GM23338 (cell line): ENCODE measurements at regions not wholly inside any gene's neighbourhood (a gene's known extent, or its start where the extent isn't known, plus 50 kb on each side); places are given as distances from the start of the nearest gene placed in this dataset.

ENCODE experiments used
- CREB1 ChIP-seq: fragments of 250-450 bp; sonication (Bioruptor Pico); IDR thresholded peaks from 2 replicates; pipeline ENCODE4 v1.5.0; 2020; ENCODE audit warnings: low read depth, mild to moderate bottlenecking, moderate library complexity
- EZH2 ChIP-seq: fragments of 200-600 bp; sonication (generic); IDR thresholded peaks from one replicate; pipeline ENCODE4 v1.8.0; 2017; ENCODE audit warnings: antibody characterized with exemption, mild to moderate bottlenecking, low read depth; ENCODE audit not compliant: unreplicated experiment
- EZH2phosphoT487 ChIP-seq: fragments of 200-600 bp; sonication (generic); IDR thresholded peaks from one replicate; pipeline ENCODE4 v1.8.1; 2018; ENCODE audit warnings: antibody characterized with exemption; ENCODE audit not compliant: unreplicated experiment
- JUNB ChIP-seq: IDR thresholded peaks from one replicate; pipeline ENCODE4 v1.6.1; 2016; ENCODE audit warnings: antibody characterized with exemption; ENCODE audit not compliant: unreplicated experiment
- NANOG ChIP-seq: IDR thresholded peaks from 2 replicates; pipeline ENCODE4 v1.6.1; 2016; ENCODE audit warnings: antibody characterized with exemption, borderline replicate concordance
- POLR2AphosphoS5 ChIP-seq: IDR thresholded peaks from 2 replicates; pipeline ENCODE4 v1.6.1; 2016; ENCODE audit warnings: antibody characterized with exemption, low read depth
- STAT1 ChIP-seq: IDR thresholded peaks from one replicate; pipeline ENCODE4 v1.6.1; 2016; ENCODE audit warnings: antibody characterized with exemption; ENCODE audit not compliant: unreplicated experiment
- ZNF114 ChIP-seq: fragments of 250-450 bp; sonication (Bioruptor Pico); IDR thresholded peaks from 2 replicates; pipeline ENCODE4 v1.5.0; 2020; ENCODE audit warnings: mild to moderate bottlenecking, moderate library complexity
- ZNF331 ChIP-seq: fragments of 250-450 bp; sonication (Bioruptor Pico); IDR thresholded peaks from 2 replicates; pipeline ENCODE4 v1.5.0; 2020; ENCODE audit warnings: low read depth, mild to moderate bottlenecking, moderate library complexity
- TF ChIP-seq, protein P1 (sequence below), 2 experiments: fragments of 200-600 bp in 1 of 2; sonication (generic) in 1 of 2; conservative IDR thresholded peaks; 2 replicates each; pipeline versions ENCODE4 v1.5.1 to v1.6.1; 2016 to 2017; ENCODE audit warnings: antibody characterized with exemption in 2 of 2, low read depth in 2 of 2, mild to moderate bottlenecking in 2 of 2, moderate library complexity in 1 of 2
- TF ChIP-seq, protein P2 (sequence below): IDR thresholded peaks from one replicate; pipeline ENCODE4 v1.6.1; 2018; ENCODE audit warnings: antibody characterized with exemption; ENCODE audit not compliant: unreplicated experiment
- TF ChIP-seq, protein P3 (sequence below): IDR thresholded peaks from 2 replicates; pipeline ENCODE4 v1.6.1; 2016; ENCODE audit warnings: antibody characterized with exemption
- TF ChIP-seq, protein P4 (sequence below): fragments of 250-450 bp; sonication (Bioruptor Pico); IDR thresholded peaks from 2 replicates; pipeline ENCODE4 v1.5.0; 2020; ENCODE audit warnings: mild to moderate bottlenecking, moderate library complexity

DNA sequence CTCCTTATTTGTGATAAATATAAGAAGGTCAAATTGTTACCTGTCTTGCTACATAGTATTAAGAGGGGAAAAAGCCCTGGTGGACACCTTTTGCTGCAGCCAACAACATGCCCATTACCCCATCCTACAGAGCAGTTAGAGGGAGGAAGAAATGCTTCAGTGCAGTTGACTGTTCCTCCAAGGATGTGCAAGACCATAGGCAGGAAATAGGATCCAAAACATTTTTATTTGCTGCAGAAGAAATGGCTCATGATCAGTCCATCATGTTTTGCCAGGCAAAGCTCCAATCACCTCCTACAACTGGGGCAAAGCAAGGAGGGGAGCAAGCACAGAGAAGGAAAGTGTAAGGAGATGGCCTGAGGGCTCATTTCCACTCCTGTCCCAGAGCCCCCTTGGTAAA lies 399.1 kb upstream of the PIK3R1 start:
- no peak for TF ChIP-seq POLR2AphosphoS5
- TF ChIP-seq, protein P1, sequence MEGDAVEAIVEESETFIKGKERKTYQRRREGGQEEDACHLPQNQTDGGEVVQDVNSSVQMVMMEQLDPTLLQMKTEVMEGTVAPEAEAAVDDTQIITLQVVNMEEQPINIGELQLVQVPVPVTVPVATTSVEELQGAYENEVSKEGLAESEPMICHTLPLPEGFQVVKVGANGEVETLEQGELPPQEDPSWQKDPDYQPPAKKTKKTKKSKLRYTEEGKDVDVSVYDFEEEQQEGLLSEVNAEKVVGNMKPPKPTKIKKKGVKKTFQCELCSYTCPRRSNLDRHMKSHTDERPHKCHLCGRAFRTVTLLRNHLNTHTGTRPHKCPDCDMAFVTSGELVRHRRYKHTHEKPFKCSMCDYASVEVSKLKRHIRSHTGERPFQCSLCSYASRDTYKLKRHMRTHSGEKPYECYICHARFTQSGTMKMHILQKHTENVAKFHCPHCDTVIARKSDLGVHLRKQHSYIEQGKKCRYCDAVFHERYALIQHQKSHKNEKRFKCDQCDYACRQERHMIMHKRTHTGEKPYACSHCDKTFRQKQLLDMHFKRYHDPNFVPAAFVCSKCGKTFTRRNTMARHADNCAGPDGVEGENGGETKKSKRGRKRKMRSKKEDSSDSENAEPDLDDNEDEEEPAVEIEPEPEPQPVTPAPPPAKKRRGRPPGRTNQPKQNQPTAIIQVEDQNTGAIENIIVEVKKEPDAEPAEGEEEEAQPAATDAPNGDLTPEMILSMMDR (conservative IDR thresholded peaks at IDR 0.05; ENCODE audit: low read depth in 2 of 2): no peak
- TF ChIP-seq CREB1 (CRISPR knock-in tag): no peak
- TF ChIP-seq JUNB: no peak
- TF ChIP-seq EZH2: no peak
- TF ChIP-seq, protein P2, sequence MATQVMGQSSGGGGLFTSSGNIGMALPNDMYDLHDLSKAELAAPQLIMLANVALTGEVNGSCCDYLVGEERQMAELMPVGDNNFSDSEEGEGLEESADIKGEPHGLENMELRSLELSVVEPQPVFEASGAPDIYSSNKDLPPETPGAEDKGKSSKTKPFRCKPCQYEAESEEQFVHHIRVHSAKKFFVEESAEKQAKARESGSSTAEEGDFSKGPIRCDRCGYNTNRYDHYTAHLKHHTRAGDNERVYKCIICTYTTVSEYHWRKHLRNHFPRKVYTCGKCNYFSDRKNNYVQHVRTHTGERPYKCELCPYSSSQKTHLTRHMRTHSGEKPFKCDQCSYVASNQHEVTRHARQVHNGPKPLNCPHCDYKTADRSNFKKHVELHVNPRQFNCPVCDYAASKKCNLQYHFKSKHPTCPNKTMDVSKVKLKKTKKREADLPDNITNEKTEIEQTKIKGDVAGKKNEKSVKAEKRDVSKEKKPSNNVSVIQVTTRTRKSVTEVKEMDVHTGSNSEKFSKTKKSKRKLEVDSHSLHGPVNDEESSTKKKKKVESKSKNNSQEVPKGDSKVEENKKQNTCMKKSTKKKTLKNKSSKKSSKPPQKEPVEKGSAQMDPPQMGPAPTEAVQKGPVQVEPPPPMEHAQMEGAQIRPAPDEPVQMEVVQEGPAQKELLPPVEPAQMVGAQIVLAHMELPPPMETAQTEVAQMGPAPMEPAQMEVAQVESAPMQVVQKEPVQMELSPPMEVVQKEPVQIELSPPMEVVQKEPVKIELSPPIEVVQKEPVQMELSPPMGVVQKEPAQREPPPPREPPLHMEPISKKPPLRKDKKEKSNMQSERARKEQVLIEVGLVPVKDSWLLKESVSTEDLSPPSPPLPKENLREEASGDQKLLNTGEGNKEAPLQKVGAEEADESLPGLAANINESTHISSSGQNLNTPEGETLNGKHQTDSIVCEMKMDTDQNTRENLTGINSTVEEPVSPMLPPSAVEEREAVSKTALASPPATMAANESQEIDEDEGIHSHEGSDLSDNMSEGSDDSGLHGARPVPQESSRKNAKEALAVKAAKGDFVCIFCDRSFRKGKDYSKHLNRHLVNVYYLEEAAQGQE: no peak
- no peak for TF ChIP-seq EZH2phosphoT487
- TF ChIP-seq STAT1: no peak
- TF ChIP-seq, protein P3, sequence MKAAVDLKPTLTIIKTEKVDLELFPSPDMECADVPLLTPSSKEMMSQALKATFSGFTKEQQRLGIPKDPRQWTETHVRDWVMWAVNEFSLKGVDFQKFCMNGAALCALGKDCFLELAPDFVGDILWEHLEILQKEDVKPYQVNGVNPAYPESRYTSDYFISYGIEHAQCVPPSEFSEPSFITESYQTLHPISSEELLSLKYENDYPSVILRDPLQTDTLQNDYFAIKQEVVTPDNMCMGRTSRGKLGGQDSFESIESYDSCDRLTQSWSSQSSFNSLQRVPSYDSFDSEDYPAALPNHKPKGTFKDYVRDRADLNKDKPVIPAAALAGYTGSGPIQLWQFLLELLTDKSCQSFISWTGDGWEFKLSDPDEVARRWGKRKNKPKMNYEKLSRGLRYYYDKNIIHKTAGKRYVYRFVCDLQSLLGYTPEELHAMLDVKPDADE: no peak
- no peak for TF ChIP-seq NANOG
- no peak for TF ChIP-seq ZNF331 (CRISPR knock-in tag)
- TF ChIP-seq, protein P4, sequence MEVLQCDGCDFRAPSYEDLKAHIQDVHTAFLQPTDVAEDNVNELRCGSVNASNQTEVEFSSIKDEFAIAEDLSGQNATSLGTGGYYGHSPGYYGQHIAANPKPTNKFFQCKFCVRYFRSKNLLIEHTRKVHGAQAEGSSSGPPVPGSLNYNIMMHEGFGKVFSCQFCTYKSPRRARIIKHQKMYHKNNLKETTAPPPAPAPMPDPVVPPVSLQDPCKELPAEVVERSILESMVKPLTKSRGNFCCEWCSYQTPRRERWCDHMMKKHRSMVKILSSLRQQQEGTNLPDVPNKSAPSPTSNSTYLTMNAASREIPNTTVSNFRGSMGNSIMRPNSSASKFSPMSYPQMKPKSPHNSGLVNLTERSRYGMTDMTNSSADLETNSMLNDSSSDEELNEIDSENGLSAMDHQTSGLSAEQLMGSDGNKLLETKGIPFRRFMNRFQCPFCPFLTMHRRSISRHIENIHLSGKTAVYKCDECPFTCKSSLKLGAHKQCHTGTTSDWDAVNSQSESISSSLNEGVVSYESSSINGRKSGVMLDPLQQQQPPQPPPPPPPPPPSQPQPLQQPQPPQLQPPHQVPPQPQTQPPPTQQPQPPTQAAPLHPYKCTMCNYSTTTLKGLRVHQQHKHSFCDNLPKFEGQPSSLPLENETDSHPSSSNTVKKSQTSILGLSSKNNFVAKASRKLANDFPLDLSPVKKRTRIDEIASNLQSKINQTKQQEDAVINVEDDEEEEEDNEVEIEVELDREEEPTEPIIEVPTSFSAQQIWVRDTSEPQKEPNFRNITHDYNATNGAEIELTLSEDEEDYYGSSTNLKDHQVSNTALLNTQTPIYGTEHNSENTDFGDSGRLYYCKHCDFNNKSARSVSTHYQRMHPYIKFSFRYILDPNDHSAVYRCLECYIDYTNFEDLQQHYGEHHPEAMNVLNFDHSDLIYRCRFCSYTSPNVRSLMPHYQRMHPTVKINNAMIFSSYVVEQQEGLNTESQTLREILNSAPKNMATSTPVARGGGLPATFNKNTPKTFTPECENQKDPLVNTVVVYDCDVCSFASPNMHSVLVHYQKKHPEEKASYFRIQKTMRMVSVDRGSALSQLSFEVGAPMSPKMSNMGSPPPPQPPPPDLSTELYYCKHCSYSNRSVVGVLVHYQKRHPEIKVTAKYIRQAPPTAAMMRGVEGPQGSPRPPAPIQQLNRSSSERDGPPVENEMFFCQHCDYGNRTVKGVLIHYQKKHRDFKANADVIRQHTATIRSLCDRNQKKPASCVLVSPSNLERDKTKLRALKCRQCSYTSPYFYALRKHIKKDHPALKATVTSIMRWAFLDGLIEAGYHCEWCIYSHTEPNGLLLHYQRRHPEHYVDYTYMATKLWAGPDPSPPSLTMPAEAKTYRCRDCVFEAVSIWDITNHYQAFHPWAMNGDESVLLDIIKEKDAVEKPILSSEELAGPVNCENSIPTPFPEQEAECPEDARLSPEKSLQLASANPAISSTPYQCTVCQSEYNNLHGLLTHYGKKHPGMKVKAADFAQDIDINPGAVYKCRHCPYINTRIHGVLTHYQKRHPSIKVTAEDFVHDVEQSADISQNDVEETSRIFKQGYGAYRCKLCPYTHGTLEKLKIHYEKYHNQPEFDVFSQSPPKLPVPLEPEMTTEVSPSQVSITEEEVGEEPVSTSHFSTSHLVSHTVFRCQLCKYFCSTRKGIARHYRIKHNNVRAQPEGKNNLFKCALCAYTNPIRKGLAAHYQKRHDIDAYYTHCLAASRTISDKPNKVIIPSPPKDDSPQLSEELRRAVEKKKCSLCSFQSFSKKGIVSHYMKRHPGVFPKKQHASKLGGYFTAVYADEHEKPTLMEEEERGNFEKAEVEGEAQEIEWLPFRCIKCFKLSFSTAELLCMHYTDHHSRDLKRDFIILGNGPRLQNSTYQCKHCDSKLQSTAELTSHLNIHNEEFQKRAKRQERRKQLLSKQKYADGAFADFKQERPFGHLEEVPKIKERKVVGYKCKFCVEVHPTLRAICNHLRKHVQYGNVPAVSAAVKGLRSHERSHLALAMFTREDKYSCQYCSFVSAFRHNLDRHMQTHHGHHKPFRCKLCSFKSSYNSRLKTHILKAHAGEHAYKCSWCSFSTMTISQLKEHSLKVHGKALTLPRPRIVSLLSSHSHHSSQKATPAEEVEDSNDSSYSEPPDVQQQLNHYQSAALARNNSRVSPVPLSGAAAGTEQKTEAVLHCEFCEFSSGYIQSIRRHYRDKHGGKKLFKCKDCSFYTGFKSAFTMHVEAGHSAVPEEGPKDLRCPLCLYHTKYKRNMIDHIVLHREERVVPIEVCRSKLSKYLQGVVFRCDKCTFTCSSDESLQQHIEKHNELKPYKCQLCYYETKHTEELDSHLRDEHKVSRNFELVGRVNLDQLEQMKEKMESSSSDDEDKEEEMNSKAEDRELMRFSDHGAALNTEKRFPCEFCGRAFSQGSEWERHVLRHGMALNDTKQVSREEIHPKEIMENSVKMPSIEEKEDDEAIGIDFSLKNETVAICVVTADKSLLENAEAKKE (CRISPR knock-in tag): no peak
- no peak for TF ChIP-seq ZNF114
